ENCODE measurements at regions not wholly inside any gene's neighbourhood (a gene's known extent, or its start where the extent isn't known, plus 50 kb on each side); places are given as distances from the start of the nearest gene placed in this dataset.

DNA sequence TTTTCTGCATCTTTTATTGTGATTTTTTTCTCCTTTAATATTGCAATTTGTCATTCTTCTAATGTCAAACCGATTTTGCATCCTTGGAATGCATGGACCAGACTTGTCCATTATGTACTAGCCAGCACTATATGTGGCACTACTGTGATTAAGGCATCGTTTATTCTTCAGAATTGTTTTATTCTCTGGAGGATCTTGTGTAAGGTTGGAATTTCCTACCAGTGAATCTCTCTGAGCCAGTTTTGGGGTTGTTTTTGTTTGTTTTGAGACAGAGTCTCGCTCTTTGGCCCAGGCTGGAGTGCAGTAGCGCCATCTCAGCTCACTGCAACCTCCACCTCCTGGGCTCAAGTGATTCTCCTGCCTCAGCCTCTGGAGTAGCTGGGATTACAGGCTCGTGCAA is 58.5 kb downstream of the IGLL5 start:
- no peak for TF ChIP-seq POLR2A (IDR thresholded peaks at IDR 0.05; ENCODE audit: extremely low read depth, insufficient read length)
- TF ChIP-seq, protein P1, sequence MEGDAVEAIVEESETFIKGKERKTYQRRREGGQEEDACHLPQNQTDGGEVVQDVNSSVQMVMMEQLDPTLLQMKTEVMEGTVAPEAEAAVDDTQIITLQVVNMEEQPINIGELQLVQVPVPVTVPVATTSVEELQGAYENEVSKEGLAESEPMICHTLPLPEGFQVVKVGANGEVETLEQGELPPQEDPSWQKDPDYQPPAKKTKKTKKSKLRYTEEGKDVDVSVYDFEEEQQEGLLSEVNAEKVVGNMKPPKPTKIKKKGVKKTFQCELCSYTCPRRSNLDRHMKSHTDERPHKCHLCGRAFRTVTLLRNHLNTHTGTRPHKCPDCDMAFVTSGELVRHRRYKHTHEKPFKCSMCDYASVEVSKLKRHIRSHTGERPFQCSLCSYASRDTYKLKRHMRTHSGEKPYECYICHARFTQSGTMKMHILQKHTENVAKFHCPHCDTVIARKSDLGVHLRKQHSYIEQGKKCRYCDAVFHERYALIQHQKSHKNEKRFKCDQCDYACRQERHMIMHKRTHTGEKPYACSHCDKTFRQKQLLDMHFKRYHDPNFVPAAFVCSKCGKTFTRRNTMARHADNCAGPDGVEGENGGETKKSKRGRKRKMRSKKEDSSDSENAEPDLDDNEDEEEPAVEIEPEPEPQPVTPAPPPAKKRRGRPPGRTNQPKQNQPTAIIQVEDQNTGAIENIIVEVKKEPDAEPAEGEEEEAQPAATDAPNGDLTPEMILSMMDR (IDR thresholded peaks at IDR 0.05; ENCODE audit: low read depth, low read length) = no peak
- no peak for TF ChIP-seq MYC (IDR thresholded peaks at IDR 0.05; ENCODE audit: low read depth, low read length)
- TF ChIP-seq, protein P2, sequence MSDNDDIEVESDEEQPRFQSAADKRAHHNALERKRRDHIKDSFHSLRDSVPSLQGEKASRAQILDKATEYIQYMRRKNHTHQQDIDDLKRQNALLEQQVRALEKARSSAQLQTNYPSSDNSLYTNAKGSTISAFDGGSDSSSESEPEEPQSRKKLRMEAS (IDR thresholded peaks at IDR 0.05; ENCODE audit: low read depth, low read length) = no peak
- DNase-seq (ENCODE audit: low read depth) = no peak
- H3K4me3 ChIP-seq (ENCODE audit: low read depth, low read length) = no peak overlapping the region

DNA sequence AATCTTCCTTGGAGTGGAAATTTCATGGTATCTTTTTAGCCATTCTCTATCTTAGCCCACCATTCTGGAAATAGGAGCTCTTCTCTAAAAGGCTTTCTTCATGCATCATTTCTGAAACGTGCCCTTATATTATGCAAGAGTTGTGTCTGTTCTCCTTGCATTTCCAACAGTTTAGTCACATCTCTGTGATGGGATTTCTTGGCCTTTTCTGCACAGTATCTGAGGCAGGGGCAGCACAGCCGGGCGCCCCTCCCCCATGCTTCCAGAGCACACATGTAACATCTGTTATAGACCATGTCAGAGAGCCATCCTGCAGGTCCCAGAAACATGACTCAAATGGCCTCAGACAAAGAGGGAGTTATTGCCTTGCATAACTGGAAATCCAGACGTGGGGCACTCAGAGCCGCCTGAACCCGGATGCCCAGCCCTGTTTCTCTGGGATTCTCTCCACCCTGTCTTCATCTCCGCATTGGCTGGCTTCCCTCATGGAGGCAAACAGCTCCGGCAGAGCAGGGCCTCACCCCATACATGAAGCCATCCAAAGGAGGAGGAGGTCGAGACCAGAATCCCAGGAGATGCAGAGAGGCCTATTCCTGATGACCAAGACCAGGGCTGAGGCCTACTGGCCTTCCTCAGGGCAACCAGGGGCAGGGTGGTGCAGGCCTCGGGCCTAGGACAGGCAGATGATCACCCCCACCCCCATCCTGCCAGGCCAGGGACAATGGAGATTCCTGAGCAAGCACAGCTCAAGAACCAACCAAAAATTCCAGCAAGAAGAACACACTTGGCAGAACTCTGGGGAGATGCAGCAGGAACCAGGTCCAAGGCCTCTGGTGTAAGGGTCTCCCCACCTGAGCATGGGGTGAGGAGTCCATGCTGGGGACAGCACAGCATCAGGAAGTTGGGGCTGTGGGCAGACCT is 61.3 kb downstream of the IGLL5 start:
- no peak for DNase-seq (ENCODE audit: low read depth)
- H3K4me3 ChIP-seq (ENCODE audit: low read depth, low read length) = no peak overlapping the region
- TF ChIP-seq, protein P1 (IDR thresholded peaks at IDR 0.05; ENCODE audit: low read depth, low read length) = no peak
- TF ChIP-seq POLR2A (IDR thresholded peaks at IDR 0.05; ENCODE audit: extremely low read depth, insufficient read length) (no peak), MYC (IDR thresholded peaks at IDR 0.05; ENCODE audit: low read depth, low read length) (no peak)
- TF ChIP-seq, protein P2 (IDR thresholded peaks at IDR 0.05; ENCODE audit: low read depth, low read length) = no peak

DNA sequence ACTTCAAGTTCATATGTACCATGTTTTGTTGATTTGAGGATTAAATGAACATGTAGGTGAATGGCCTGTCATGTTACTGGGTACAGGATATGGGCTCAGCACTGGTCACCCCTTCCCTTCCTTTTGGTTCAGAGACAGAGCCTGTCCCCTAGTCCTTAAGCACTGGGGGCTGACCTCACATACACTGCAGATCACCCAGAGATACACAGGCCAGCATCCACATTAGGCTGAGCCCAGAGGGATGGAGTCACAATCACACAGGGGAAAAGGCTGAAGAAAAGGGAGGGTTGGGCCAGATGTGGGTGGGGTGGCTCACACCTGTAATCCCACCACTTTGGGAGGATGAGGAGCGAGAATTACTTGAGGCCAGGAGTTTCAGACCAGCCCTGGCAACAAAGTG is 62.3 kb downstream of the IGLL5 start:
- no peak overlapping the region for H3K4me3 ChIP-seq (ENCODE audit: low read depth, low read length)
- no peak for DNase-seq (ENCODE audit: low read depth)
- TF ChIP-seq POLR2A (IDR thresholded peaks at IDR 0.05; ENCODE audit: extremely low read depth, insufficient read length) = no peak
- TF ChIP-seq, protein P1 (IDR thresholded peaks at IDR 0.05; ENCODE audit: low read depth, low read length) = no peak
- no peak for TF ChIP-seq MYC (IDR thresholded peaks at IDR 0.05; ENCODE audit: low read depth, low read length)

DNA sequence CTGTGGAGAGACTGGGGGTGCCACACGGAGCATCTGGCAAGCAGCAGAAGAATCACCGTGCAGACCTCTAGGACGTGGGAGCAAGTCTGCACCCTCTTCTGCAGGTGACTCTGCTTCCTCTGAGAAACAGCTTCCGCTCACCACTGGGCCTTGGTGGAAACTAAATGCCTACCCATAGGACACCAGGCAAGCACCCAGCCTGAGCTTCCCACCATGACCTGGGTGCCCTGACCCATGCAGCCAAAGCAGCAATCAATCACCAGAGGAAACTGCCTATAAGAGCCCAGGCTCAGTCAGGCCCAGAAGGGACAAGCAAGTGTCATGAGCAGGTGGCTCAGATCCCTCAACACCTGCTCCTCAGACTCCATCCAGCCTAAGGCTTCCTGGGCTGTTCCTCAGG is 63.4 kb downstream of the IGLL5 start:
- TF ChIP-seq, protein P1 (IDR thresholded peaks at IDR 0.05; ENCODE audit: low read depth, low read length) = no peak
- TF ChIP-seq MYC (IDR thresholded peaks at IDR 0.05; ENCODE audit: low read depth, low read length) = no peak
- TF ChIP-seq, protein P2 (IDR thresholded peaks at IDR 0.05; ENCODE audit: low read depth, low read length) = no peak
- no peak for TF ChIP-seq POLR2A (IDR thresholded peaks at IDR 0.05; ENCODE audit: extremely low read depth, insufficient read length)
- no peak overlapping the region for H3K4me3 ChIP-seq (ENCODE audit: low read depth, low read length)
- DNase-seq (ENCODE audit: low read depth) = no peak

DNA sequence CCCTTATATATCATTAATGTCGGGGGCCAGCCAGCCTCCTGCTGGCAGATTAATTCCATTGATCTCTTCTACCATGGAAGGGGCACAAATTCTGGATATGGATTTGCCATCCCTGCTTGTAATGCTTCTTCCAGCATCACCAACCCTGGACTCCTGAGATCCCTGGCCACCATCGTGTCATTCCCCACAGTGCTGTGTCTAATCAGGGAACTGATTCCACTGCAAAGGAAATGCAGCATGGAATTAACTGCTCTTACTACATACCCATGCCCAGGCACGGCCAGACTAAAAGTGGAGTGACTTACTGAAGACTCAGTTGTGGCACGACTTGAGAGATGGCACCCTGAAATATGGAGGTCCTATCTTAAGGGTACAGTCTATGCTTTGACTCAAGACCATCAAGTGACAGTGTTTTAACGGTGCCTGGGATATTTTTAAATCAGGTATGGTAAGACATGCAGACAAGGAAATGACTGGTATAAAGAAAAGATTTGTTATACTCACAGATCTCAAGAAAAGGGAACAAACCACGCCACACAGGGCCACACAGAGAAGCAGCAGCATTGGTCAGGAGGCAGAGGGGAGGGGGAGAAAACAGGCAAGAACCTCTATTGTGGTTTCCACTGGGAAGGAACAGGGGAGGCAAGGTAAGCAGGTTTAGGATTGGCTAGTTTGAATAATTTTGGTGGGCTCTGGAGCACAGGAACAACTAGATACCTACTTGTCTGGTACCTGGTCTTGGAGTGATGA is 65.1 kb downstream of the IGLL5 start:
- TF ChIP-seq MYC (IDR thresholded peaks at IDR 0.05; ENCODE audit: low read depth, low read length) = no peak
- no peak for TF ChIP-seq POLR2A (IDR thresholded peaks at IDR 0.05; ENCODE audit: extremely low read depth, insufficient read length)
- TF ChIP-seq, protein P1 (IDR thresholded peaks at IDR 0.05; ENCODE audit: low read depth, low read length) = no peak
- TF ChIP-seq, protein P2 (IDR thresholded peaks at IDR 0.05; ENCODE audit: low read depth, low read length) = no peak
- no peak for DNase-seq (ENCODE audit: low read depth)
- no peak overlapping the region for H3K4me3 ChIP-seq (ENCODE audit: low read depth, low read length)
